TTC549 (cell line): ENCODE measurements at regions not wholly inside any gene's neighbourhood (a gene's known extent, or its start where the extent isn't known, plus 50 kb on each side); places are given as distances from the start of the nearest gene placed in this dataset.
"Not testable (repeated sequence)": the region's sequence is repeated elsewhere in the genome, so short reads cannot be mapped to it uniquely, and the experiment has no call there.

Source experiments
- FAIRE-seq: peaks from 2 replicates; lab custom pipeline; 2012; peaks lifted over from hg19 to GRCh38; lab: Jason Lieb, UNC

GRCh38 chr16:7278636-7279035 is 54.0 kb upstream of the RBFOX1 start:
- FAIRE-seq = no peak

- no peak for FAIRE-seq
Observed at GRCh38 chr16:7272567-7273158, 60.0 kb upstream of the RBFOX1 start.

GRCh38 chr16:7271486-7271885 is 61.2 kb upstream of the RBFOX1 start:
- FAIRE-seq = no peak

GRCh38 chr16:7270823-7271222 is 61.8 kb upstream of the RBFOX1 start:
- no peak for FAIRE-seq

GRCh38 chr16:7270006-7270405 is 62.6 kb upstream of the RBFOX1 start:
- FAIRE-seq = no peak

GRCh38 chr16:7268182-7268581 is 64.5 kb upstream of the RBFOX1 start:
- FAIRE-seq = no peak

GRCh38 chr16:7257016-7257415 is 75.6 kb upstream of the RBFOX1 start:
- no peak for FAIRE-seq

GRCh38 chr16:7246578-7246977 is 86.1 kb upstream of the RBFOX1 start:
- no peak for FAIRE-seq

GRCh38 chr16:7239547-7239946 is 93.1 kb upstream of the RBFOX1 start:
- FAIRE-seq = no peak

GRCh38 chr16:7236824-7237410 is 95.7 kb upstream of the RBFOX1 start:
- FAIRE-seq = no peak

GRCh38 chr16:7233975-7234374 is 98.7 kb upstream of the RBFOX1 start:
- FAIRE-seq = no peak

- FAIRE-seq = no peak
Observed at GRCh38 chr16:7231762-7232161, 100.9 kb upstream of the RBFOX1 start.

- FAIRE-seq = not testable (repeated sequence)
Observed at GRCh38 chr16:7229433-7230218, 103.0 kb upstream of the RBFOX1 start.

GRCh38 chr16:7227229-7227721 is 105.4 kb upstream of the RBFOX1 start:
- no peak for FAIRE-seq

GRCh38 chr16:7221157-7221556 is 111.5 kb upstream of the RBFOX1 start:
- no peak for FAIRE-seq

GRCh38 chr16:7218936-7219335 is 113.7 kb upstream of the RBFOX1 start:
- FAIRE-seq = no peak

GRCh38 chr16:7217797-7218196 is 114.8 kb upstream of the RBFOX1 start:
- no peak for FAIRE-seq

GRCh38 chr16:7216719-7217118 is 115.9 kb upstream of the RBFOX1 start:
- FAIRE-seq = no peak

GRCh38 chr16:7211781-7212180 is 120.9 kb upstream of the RBFOX1 start:
- no peak for FAIRE-seq

- no peak for FAIRE-seq
Observed at GRCh38 chr16:7209598-7209997, 123.0 kb upstream of the RBFOX1 start.

GRCh38 chr16:7206469-7206868 is 126.2 kb upstream of the RBFOX1 start:
- no peak for FAIRE-seq

- FAIRE-seq = no peak
Observed at GRCh38 chr16:7200320-7200719, 132.3 kb upstream of the RBFOX1 start.

- FAIRE-seq = no peak
Observed at GRCh38 chr16:7185689-7186088, 147.0 kb upstream of the RBFOX1 start.

- FAIRE-seq = no peak
Observed at GRCh38 chr16:7185165-7185564, 147.5 kb upstream of the RBFOX1 start.
